Stimulated activated CD8-positive, alpha-beta memory T cell treated with anti-CD3 and anti-CD28 coated beads, Interleukin-15, amount 100 ng/mL, for 48 hours (primary cell): ENCODE measurements at regions not wholly inside any gene's neighbourhood (a gene's known extent, or its start where the extent isn't known, plus 50 kb on each side); places are given as distances from the start of the nearest gene placed in this dataset.
"Not testable (repeated sequence)": the region's sequence is repeated elsewhere in the genome, so short reads cannot be mapped to it uniquely, and the experiment has no call there.

ENCODE experiments used
- DNase-seq, 2 donors: peaks; one replicate each; pipeline ENCODE4 v3.0.0-alpha.2; 2020; ENCODE audit warnings: low read depth in 2 of 2

- DNase-seq: no peak
These were observed 276.7 kb upstream of the GRIA3 start for GRCh38 chrX:122907375-122907774.

- no peak for DNase-seq
These were observed 273.4 kb upstream of the GRIA3 start for GRCh38 chrX:122910697-122911096.

- no peak for DNase-seq
These were observed 270.9 kb upstream of the GRIA3 start for GRCh38 chrX:122913134-122913533.

- no peak for DNase-seq
These were observed 270.3 kb upstream of the GRIA3 start for GRCh38 chrX:122913764-122914163.

GRCh38 chrX:122914256-122914655 is 269.8 kb upstream of the GRIA3 start:
- no peak for DNase-seq

- DNase-seq: no peak
These were observed 249.9 kb upstream of the GRIA3 start for GRCh38 chrX:122934131-122934530.

GRCh38 chrX:122940199-122940598 is 243.9 kb upstream of the GRIA3 start:
- no peak for DNase-seq

GRCh38 chrX:122941806-122942205 is 242.3 kb upstream of the GRIA3 start:
- DNase-seq: no peak

GRCh38 chrX:122943918-122944317 is 240.2 kb upstream of the GRIA3 start:
- no peak for DNase-seq

- DNase-seq: no peak
These were observed 238.8 kb upstream of the GRIA3 start for GRCh38 chrX:122945328-122945727.

GRCh38 chrX:122972604-122973003 is 211.5 kb upstream of the GRIA3 start:
- DNase-seq: no peak

GRCh38 chrX:122982521-122982920 is 201.6 kb upstream of the GRIA3 start:
- DNase-seq: no peak

GRCh38 chrX:123002844-123003243 is 181.2 kb upstream of the GRIA3 start:
- DNase-seq: not testable (repeated sequence)

- no peak for DNase-seq
These were observed 170.9 kb upstream of the GRIA3 start for GRCh38 chrX:123013141-123013540.

- DNase-seq: no peak
These were observed 147.7 kb upstream of the GRIA3 start for GRCh38 chrX:123036401-123036800.

- no peak for DNase-seq
These were observed 134.9 kb upstream of the GRIA3 start for GRCh38 chrX:123049071-123049625.

GRCh38 chrX:123060986-123061385 is 123.1 kb upstream of the GRIA3 start:
- no peak for DNase-seq

GRCh38 chrX:123064053-123064452 is 120.0 kb upstream of the GRIA3 start:
- no peak for DNase-seq

- no peak for DNase-seq
These were observed 111.2 kb upstream of the GRIA3 start for GRCh38 chrX:123072686-123073385.

- no peak for DNase-seq
These were observed 108.0 kb upstream of the GRIA3 start for GRCh38 chrX:123075947-123076561.

- DNase-seq: no peak
These were observed 106.4 kb upstream of the GRIA3 start for GRCh38 chrX:123077631-123078030.

GRCh38 chrX:123080065-123080464 is 104.0 kb upstream of the GRIA3 start:
- DNase-seq: no peak

- no peak for DNase-seq
These were observed 102.3 kb upstream of the GRIA3 start for GRCh38 chrX:123081776-123082175.
